Keratinocyte (primary cell): ENCODE measurements at regions not wholly inside any gene's neighbourhood (a gene's known extent, or its start where the extent isn't known, plus 50 kb on each side); places are given as distances from the start of the nearest gene placed in this dataset.

ENCODE experiments used
- DNase-seq: peaks from one replicate; pipeline ENCODE4 v3.0.0-alpha.2; 2011; ENCODE audit warnings: low read depth, missing footprints, low spot score
- FAIRE-seq: peaks from 2 replicates; lab custom pipeline; 2011; peaks lifted over from hg19 to GRCh38; lab: Jason Lieb, UNC
- H2AFZ ChIP-seq: 2 replicates; pipeline ENCODE4 v1.6.0; 2012; ENCODE audit warnings: low read length, control low read depth, inconsistent platforms; ENCODE audit not compliant: control insufficient read depth
- H3K27ac ChIP-seq: 2 replicates; pipeline ENCODE4 v1.5.1; 2011; ENCODE audit warnings: low read length; ENCODE audit not compliant: control insufficient read depth, insufficient read depth
- H3K27me3 ChIP-seq: 3 replicates; pipeline ENCODE4 v1.6.0; 2011; ENCODE audit warnings: low read length; ENCODE audit not compliant: control insufficient read depth, insufficient read depth; ENCODE audit errors: extremely low read depth
- H3K36me3 ChIP-seq, 2 experiments: 2 replicates in 1 of 2; 3 replicates in 1 of 2; pipeline ENCODE4 v1.5.1; 2011; ENCODE audit warnings: low read length in 2 of 2, mild to moderate bottlenecking in 1 of 2; ENCODE audit not compliant: control insufficient read depth in 2 of 2, insufficient read depth in 2 of 2; ENCODE audit errors: extremely low read depth in 1 of 2
- H3K4me1 ChIP-seq: 3 replicates; pipeline ENCODE4 v1.5.1; 2011; ENCODE audit warnings: low read length; ENCODE audit not compliant: control insufficient read depth, insufficient read depth; ENCODE audit errors: extremely low read depth
- H3K4me2 ChIP-seq: 3 replicates; pipeline ENCODE4 v1.6.0; 2011; ENCODE audit warnings: low read depth, low read length; ENCODE audit not compliant: control insufficient read depth, insufficient read depth; ENCODE audit errors: extremely low read depth
- H3K4me3 ChIP-seq, 3 experiments: fragments of 200-600 bp in 1 of 3; sonication (generic) in 1 of 3; 2 replicates in 2 of 3; 3 replicates in 1 of 3; pipeline ENCODE4 v1.5.1; 2011 to 2016; ENCODE audit warnings: low read length in 3 of 3, mild to moderate bottlenecking in 3 of 3, control low read depth in 2 of 3, inconsistent platforms in 1 of 3, low read depth in 1 of 3, mixed read lengths in 1 of 3, mixed run types in 1 of 3, moderate library complexity in 1 of 3; ENCODE audit not compliant: control insufficient read depth in 2 of 3, insufficient read depth in 2 of 3; ENCODE audit errors: extremely low read depth in 1 of 3
- H3K79me2 ChIP-seq: 2 replicates; pipeline ENCODE4 v1.6.0; 2012; ENCODE audit warnings: low read length; ENCODE audit not compliant: control insufficient read depth, insufficient read depth
- H3K9ac ChIP-seq: 3 replicates; pipeline ENCODE4 v1.6.0; 2011; ENCODE audit warnings: low read length; ENCODE audit not compliant: control insufficient read depth, insufficient read depth; ENCODE audit errors: extremely low read depth
- H3K9me1 ChIP-seq: 3 replicates; pipeline ENCODE4 v1.6.0; 2011; ENCODE audit warnings: low read length; ENCODE audit not compliant: control insufficient read depth, insufficient read depth; ENCODE audit errors: extremely low read depth
- H3K9me3 ChIP-seq: 2 replicates; pipeline ENCODE4 v1.5.1; 2012; ENCODE audit warnings: low read depth, low read length; ENCODE audit not compliant: control insufficient read depth
- H4K20me1 ChIP-seq: 3 replicates; pipeline ENCODE4 v1.6.0; 2011; ENCODE audit warnings: low read length; ENCODE audit not compliant: control insufficient read depth, insufficient read depth; ENCODE audit errors: extremely low read depth
- EZH2 ChIP-seq: IDR thresholded peaks from one replicate; pipeline ENCODE4 v1.6.1; 2012; ENCODE audit warnings: inconsistent platforms, mild to moderate bottlenecking, low read length, moderate library complexity
- dilution Hi-C: fragments of 300-500 bp; cut with MboI; formaldehyde crosslinking; loops from one replicate; pipeline ENCODE4 v1.7.0; 2020; ENCODE audit warnings: low sequenced_read_pairs; ENCODE audit not compliant: extremely low pct_ligation_motif_present
- TF ChIP-seq, protein P1 (sequence below), 3 experiments: IDR thresholded peaks in 1 of 3; conservative IDR thresholded peaks in 1 of 3; optimal IDR thresholded peaks in 1 of 3; 2 replicates in 2 of 3; 3 replicates in 1 of 3; pipeline versions ENCODE3 to v1.5.1; 2011; ENCODE audit warnings: low read length in 3 of 3, mild to moderate bottlenecking in 3 of 3, moderate library complexity in 2 of 3, control low read depth in 1 of 3, inconsistent platforms in 1 of 3; ENCODE audit not compliant: insufficient read depth in 2 of 3; ENCODE audit errors: extremely low read depth in 1 of 3

DNA sequence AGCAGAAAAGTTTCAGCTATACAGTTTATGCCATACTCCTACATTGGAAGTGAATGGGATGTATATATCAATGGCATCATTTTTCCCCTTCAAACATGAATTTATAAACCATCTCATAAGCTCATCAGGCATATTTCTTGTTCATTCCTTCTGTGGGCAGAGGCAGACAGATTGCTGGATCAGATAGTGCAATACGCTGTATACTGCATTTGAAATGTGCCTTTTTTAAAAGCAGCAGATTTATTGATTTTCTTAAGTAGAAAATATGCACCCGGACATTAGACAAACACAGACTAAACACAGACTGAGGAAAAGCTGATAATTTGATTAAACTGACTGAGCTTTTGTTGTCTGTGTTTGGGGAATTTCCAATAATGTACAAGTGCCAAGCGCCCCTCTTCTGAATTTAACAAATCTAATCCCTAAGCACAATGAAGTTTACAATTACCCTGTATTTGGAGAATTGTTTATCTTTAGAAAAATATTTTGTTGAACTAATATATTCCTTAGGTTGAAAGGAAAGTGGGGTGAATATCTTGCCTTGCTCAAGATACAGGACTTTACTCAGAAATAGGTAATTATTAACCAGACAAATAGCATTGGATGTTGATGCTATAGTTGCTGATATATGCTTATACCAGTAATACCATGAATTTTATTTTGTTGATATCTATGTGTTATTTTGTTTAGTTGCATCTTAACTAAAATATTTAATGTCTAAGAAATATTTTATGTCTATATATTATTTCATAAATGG is 566.6 kb upstream of the MEF2C start:
- TF ChIP-seq, protein P1, sequence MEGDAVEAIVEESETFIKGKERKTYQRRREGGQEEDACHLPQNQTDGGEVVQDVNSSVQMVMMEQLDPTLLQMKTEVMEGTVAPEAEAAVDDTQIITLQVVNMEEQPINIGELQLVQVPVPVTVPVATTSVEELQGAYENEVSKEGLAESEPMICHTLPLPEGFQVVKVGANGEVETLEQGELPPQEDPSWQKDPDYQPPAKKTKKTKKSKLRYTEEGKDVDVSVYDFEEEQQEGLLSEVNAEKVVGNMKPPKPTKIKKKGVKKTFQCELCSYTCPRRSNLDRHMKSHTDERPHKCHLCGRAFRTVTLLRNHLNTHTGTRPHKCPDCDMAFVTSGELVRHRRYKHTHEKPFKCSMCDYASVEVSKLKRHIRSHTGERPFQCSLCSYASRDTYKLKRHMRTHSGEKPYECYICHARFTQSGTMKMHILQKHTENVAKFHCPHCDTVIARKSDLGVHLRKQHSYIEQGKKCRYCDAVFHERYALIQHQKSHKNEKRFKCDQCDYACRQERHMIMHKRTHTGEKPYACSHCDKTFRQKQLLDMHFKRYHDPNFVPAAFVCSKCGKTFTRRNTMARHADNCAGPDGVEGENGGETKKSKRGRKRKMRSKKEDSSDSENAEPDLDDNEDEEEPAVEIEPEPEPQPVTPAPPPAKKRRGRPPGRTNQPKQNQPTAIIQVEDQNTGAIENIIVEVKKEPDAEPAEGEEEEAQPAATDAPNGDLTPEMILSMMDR (optimal IDR thresholded peaks at IDR 0.05 in 1 of 3, IDR thresholded peaks at IDR 0.05 in 1 of 3, conservative IDR thresholded peaks at IDR 0.05 in 1 of 3; ENCODE audit: extremely low read depth in 1 of 3, insufficient read depth in 2 of 3, low read length in 3 of 3): no peak
- no peak for TF ChIP-seq EZH2
- Histone ChIP-seq H3K4me3 (no peak overlapping the region), H3K9me3 (no peaks in the 10 kb centered on the region), H3K36me3 (no peaks in the 10 kb centered on the region), H3K9ac (no peak overlapping the region), H3K4me1 (no peaks in the 10 kb centered on the region), H3K27me3 (no peaks in the 10 kb centered on the region), H4K20me1 (no peaks in the 10 kb centered on the region), H3K4me2 (no peak overlapping the region), H3K79me2 (no peaks in the 10 kb centered on the region), H2AFZ (no peak overlapping the region), H3K27ac (no peak overlapping the region), H3K9me1 (no peaks in the 10 kb centered on the region)
- FAIRE-seq (no peak), DNase-seq (no peak)
- dilution Hi-C loops: no loop called here

DNA sequence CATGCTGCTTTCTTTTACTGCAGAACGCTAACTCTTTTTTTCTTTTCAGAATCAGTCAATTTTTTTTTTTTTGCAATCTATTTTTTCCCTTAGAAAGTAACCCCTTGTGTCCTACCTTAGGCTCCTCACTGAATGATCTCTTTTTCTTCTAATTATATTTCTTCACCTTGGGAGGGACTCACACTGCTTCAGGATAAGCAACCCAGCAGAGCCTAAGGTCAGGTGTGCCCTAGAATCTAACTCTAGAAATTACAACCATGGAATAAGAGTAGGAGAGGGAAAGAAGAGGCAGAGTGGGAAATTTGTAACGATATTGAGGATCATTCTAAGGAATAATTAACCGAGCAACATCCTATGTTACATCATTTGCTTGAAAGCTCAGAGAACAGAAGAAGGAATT is 564.0 kb upstream of the MEF2C start:
- no peaks in the 10 kb centered on the region for H3K27me3 ChIP-seq
- no peaks in the 10 kb centered on the region for H3K36me3 ChIP-seq
- DNase-seq: no peak
- H2AFZ ChIP-seq: no peak overlapping the region
- no peak overlapping the region for H3K27ac ChIP-seq
- no peak overlapping the region for H3K4me3 ChIP-seq
- no peaks in the 10 kb centered on the region for H3K4me1 ChIP-seq
- no peaks in the 10 kb centered on the region for H3K79me2 ChIP-seq
- dilution Hi-C loops: no loop called here
- no peak overlapping the region for H3K9ac ChIP-seq
- no peaks in the 10 kb centered on the region for H3K9me3 ChIP-seq
- H3K4me2 ChIP-seq: no peak overlapping the region
- FAIRE-seq: no peak
- H4K20me1 ChIP-seq: no peaks in the 10 kb centered on the region
- no peaks in the 10 kb centered on the region for H3K9me1 ChIP-seq
- TF ChIP-seq, protein P1 (optimal IDR thresholded peaks at IDR 0.05 in 1 of 3, IDR thresholded peaks at IDR 0.05 in 1 of 3, conservative IDR thresholded peaks at IDR 0.05 in 1 of 3; ENCODE audit: extremely low read depth in 1 of 3, insufficient read depth in 2 of 3, low read length in 3 of 3): no peak
- no peak for TF ChIP-seq EZH2
